ENCODE measurements at regions not wholly inside any gene's neighbourhood (a gene's known extent, or its start where the extent isn't known, plus 50 kb on each side); places are given as distances from the start of the nearest gene placed in this dataset.

- TF ChIP-seq GABPA (IDR thresholded peaks at IDR 0.05; ENCODE audit: low read depth) (no peak), POLR2AphosphoS5 (IDR thresholded peaks at IDR 0.05; ENCODE audit: low read depth, low read length) (no peak), RXRA (IDR thresholded peaks at IDR 0.05; ENCODE audit: borderline replicate concordance, low read depth) (no peak), MEF2A (IDR thresholded peaks at IDR 0.05; ENCODE audit: borderline replicate concordance, low read depth) (no peak), USF2 (IDR thresholded peaks at IDR 0.05; ENCODE audit: borderline replicate concordance, low read depth, low read length) (no peak)
Observed at GRCh38 chrX:40266490-40267333, 169.0 kb upstream of the BCOR start (continued).

GRCh38 chrX:40265936-40266335 lies 168.2 kb upstream of the BCOR start:
- H4K20me1 ChIP-seq (ENCODE audit: insufficient read depth): no peaks in the 10 kb centered on the region
- 47% methylated on average over 7 of the region's 7 CpGs for WGBS (ENCODE audit: low lambda C conversion rate)
- H3K4me2 ChIP-seq: no peak overlapping the region
- ChIA-PET POLR2A (interaction anchor here (1.6 kb wide), 1 partner anchor 89 kb away, joined by 6 read pairs; no protein-coding TSS in a partner anchor), CTCF (no interaction called here)
- H3K4me3 ChIP-seq (ENCODE audit: low read depth in 2 of 2, low read length in 1 of 2): no peak overlapping the region
- no peaks in the 10 kb centered on the region for H3K9me2 ChIP-seq
- TF ChIP-seq FOSL2 (IDR thresholded peaks at IDR 0.05; ENCODE audit: borderline replicate concordance, low read depth) (no peak), MXI1 (IDR thresholded peaks at IDR 0.05; ENCODE audit: low read depth, low read length) (no peak), USF1 (IDR thresholded peaks at IDR 0.05; ENCODE audit: borderline replicate concordance, low read depth) (no peak), YY1 (IDR thresholded peaks at IDR 0.05; ENCODE audit: low read depth) (no peak), FOXM1 (IDR thresholded peaks at IDR 0.05; ENCODE audit: low read depth) (no peak), ELF1 (IDR thresholded peaks at IDR 0.05) (no peak), RXRA (IDR thresholded peaks at IDR 0.05; ENCODE audit: borderline replicate concordance, low read depth) (no peak), FOXJ3 (CRISPR knock-in tag; IDR thresholded peaks at IDR 0.05) (no peak), EP300 (IDR thresholded peaks at IDR 0.05; ENCODE audit: borderline replicate concordance in 1 of 2, low read depth in 1 of 2, low read length in 1 of 2) (no peak), GATA2 (CRISPR knock-in tag; IDR thresholded peaks at IDR 0.05) (no peak), TAF1 (IDR thresholded peaks at IDR 0.05; ENCODE audit: borderline replicate concordance, low read depth, low read length) (no peak), IRF3 (IDR thresholded peaks at IDR 0.05; ENCODE audit: low read depth, low read length) (no peak)
- no peaks in the 10 kb centered on the region for H3F3A ChIP-seq (replicated peaks; ENCODE audit: insufficient read depth)
- H3K4me1 ChIP-seq (ENCODE audit: control insufficient read depth in 1 of 2, insufficient read depth in 2 of 2, low read depth in 1 of 2, low read length in 1 of 2): peaks cover 0 to 27% of the 10 kb centered on the region in 2 experiments; a peak in 1 of 4 replicates
- no peak overlapping the region for H2AFZ ChIP-seq (ENCODE audit: low read depth)
- H3K9me3 ChIP-seq: no peaks in the 10 kb centered on the region
- no peak for DNase-seq
- no peak overlapping the region for H3K27ac ChIP-seq (ENCODE audit: low read depth in 2 of 2, low read length in 1 of 2)
- no peak overlapping the region for H3K9ac ChIP-seq
- peaks cover 8% of the 10 kb centered on the region; the same call in 1 of the 2 replicates for H3K27me3 ChIP-seq (ENCODE audit: insufficient read depth)
- H3K79me2 ChIP-seq (ENCODE audit: insufficient read depth): no peaks in the 10 kb centered on the region
- no peaks in the 10 kb centered on the region for H3K36me3 ChIP-seq (replicated peaks in 1 of 2; ENCODE audit: control insufficient read depth in 1 of 2, insufficient read depth in 2 of 2, low read length in 1 of 2)

Measured in SK-N-SH (cell line).